Natural killer cell (primary cell): ENCODE measurements at regions not wholly inside any gene's neighbourhood (a gene's known extent, or its start where the extent isn't known, plus 50 kb on each side); places are given as distances from the start of the nearest gene placed in this dataset.
A peak's percentile ranks its signal among the peaks of the same experiment; 100 is the strongest.

Experiments used
- ATAC-seq, 3 donors: fragments of 150-1000 bp in 2 of 3; fragments of 200-7000 bp in 1 of 3; cut with Tn5 transposase; 1 replicate in 1 of 3; 2 replicates in 2 of 3; pipeline ENCODE4 v1.10.0; 2021; ENCODE audit warnings: mild to moderate bottlenecking in 2 of 3, moderate library complexity in 2 of 3
- DNase-seq, 2 donors: peaks; one replicate each; pipeline versions ENCODE4 v3.0.0 to v3.0.0-alpha.2; 2013 to 2021; ENCODE audit warnings: mixed read lengths in 1 of 2
- H3K27ac ChIP-seq: one replicate; pipeline ENCODE4 v1.5.1; 2013; ENCODE audit warnings: mild to moderate bottlenecking, low read length
- H3K27me3 ChIP-seq: one replicate; pipeline ENCODE4 v1.6.1; 2013; ENCODE audit warnings: low read length; ENCODE audit not compliant: control insufficient read depth, insufficient read depth
- H3K36me3 ChIP-seq: one replicate; pipeline ENCODE4 v1.6.1; 2013; ENCODE audit warnings: low read length; ENCODE audit not compliant: control insufficient read depth, insufficient read depth
- H3K4me1 ChIP-seq: one replicate; pipeline ENCODE4 v1.6.1; 2013; ENCODE audit warnings: low read length; ENCODE audit not compliant: control insufficient read depth, insufficient read depth
- H3K4me3 ChIP-seq: one replicate; pipeline ENCODE4 v1.5.1; 2013; ENCODE audit warnings: low read length
- H3K9me3 ChIP-seq: one replicate; pipeline ENCODE4 v1.6.1; 2013; ENCODE audit warnings: low read length; ENCODE audit not compliant: control insufficient read depth, insufficient read depth
- H3K27ac Mint-ChIP-seq, 2 donors: one replicate each; pipeline ENCODE4 v1.8.0; 2022; ENCODE audit warnings: mild to moderate bottlenecking in 2 of 2, mixed read lengths in 2 of 2, moderate library complexity in 1 of 2
- H3K27me3 Mint-ChIP-seq, 2 donors: one replicate each; pipeline ENCODE4 v1.8.0; 2022; ENCODE audit warnings: low read depth in 2 of 2, mixed read lengths in 2 of 2
- H3K36me3 Mint-ChIP-seq: one replicate; pipeline ENCODE4 v1.8.0; 2022; ENCODE audit warnings: mixed read lengths
- H3K4me1 Mint-ChIP-seq, 2 donors: one replicate each; pipeline ENCODE4 v1.8.0; 2022; ENCODE audit warnings: mixed read lengths in 2 of 2
- H3K4me3 Mint-ChIP-seq: one replicate; pipeline ENCODE4 v1.8.0; 2022; ENCODE audit warnings: mild to moderate bottlenecking, moderate library complexity, mixed read lengths
- H3K9me3 Mint-ChIP-seq, 2 donors: one replicate each; pipeline ENCODE4 v1.8.0; 2022; ENCODE audit warnings: mixed read lengths in 2 of 2
- CTCF ChIP-seq: fragments of 200-600 bp; IDR thresholded peaks from one replicate; pipeline ENCODE4 v1.8.0; 2022; ENCODE audit warnings: antibody characterized with exemption
- WGBS: methylation state at CpG from one replicate; pipeline ENCODE4 v1.1.7; 2013; ENCODE audit warnings: missing lambda C conversion rate; ENCODE audit not compliant: insufficient coverage; 5-methylcytosine and 5-hydroxymethylcytosine counted together
- intact Hi-C: fragments of 100-400 bp; cut with micrococcal nuclease; formaldehyde crosslinking; loops from one replicate; pipeline ENCODE4 v1.14.2; 2022

GRCh38 chr18:8980918-8981317, 121.6 kb upstream of the NDUFV2 start:
- H3K27ac ChIP-seq: no peak overlapping the region
- Mint-ChIP-seq H3K4me1 (no peaks in the 10 kb centered on the region), H3K36me3 (no peaks in the 10 kb centered on the region), H3K4me3 (no peak overlapping the region), H3K27ac (no peak overlapping the region), H3K27me3 (no peaks in the 10 kb centered on the region), H3K9me3 (no peaks in the 10 kb centered on the region)
- H3K27me3 ChIP-seq: no peaks in the 10 kb centered on the region
- WGBS: 98% methylated on average over 6 of the region's 6 CpGs
- no peaks in the 10 kb centered on the region for H3K4me1 ChIP-seq
- intact Hi-C loops: no loop called here
- no peak for DNase-seq
- no peak overlapping the region for H3K4me3 ChIP-seq
- no peak for TF ChIP-seq CTCF
- no peaks in the 10 kb centered on the region for H3K9me3 ChIP-seq
- H3K36me3 ChIP-seq: no peaks in the 10 kb centered on the region
- ATAC-seq: no peak

- Histone ChIP-seq H3K4me3 (no peak overlapping the region), H3K4me1 (no peaks in the 10 kb centered on the region), H3K27me3 (no peaks in the 10 kb centered on the region), H3K9me3 (no peaks in the 10 kb centered on the region), H3K27ac (no peak overlapping the region), H3K36me3 (no peaks in the 10 kb centered on the region)
- Mint-ChIP-seq H3K36me3 (no peaks in the 10 kb centered on the region), H3K27ac (no peak overlapping the region), H3K4me3 (no peak overlapping the region), H3K27me3 (peaks cover 5 to 10% of the 10 kb centered on the region in 2 donors), H3K9me3 (no peaks in the 10 kb centered on the region), H3K4me1 (no peaks in the 10 kb centered on the region)
- intact Hi-C loops: no loop called here
- peak in 1 of 2 donors; percentile 44 for DNase-seq
- no peak for TF ChIP-seq CTCF
- ATAC-seq: no peak
- WGBS: 69% methylated on average over 12 of the region's 13 CpGs
Observed at GRCh38 chr18:8982416-8983183, 119.9 kb upstream of the NDUFV2 start.

- H3K27me3 ChIP-seq: no peaks in the 10 kb centered on the region
- H3K27me3 Mint-ChIP-seq: peaks cover 5 to 16% of the 10 kb centered on the region in 2 donors
- H3K4me3 Mint-ChIP-seq: no peak overlapping the region
- ATAC-seq (no peak), DNase-seq (no peak)
- 80% methylated on average over 1 of the region's 1 CpG for WGBS
- no peak overlapping the region for H3K27ac ChIP-seq
- H3K4me3 ChIP-seq: no peak overlapping the region
- no peaks in the 10 kb centered on the region for H3K36me3 ChIP-seq
- H3K36me3 Mint-ChIP-seq: no peaks in the 10 kb centered on the region
- no peaks in the 10 kb centered on the region for H3K4me1 ChIP-seq
- no peak for TF ChIP-seq CTCF
- no peak overlapping the region for H3K27ac Mint-ChIP-seq
- H3K9me3 ChIP-seq: no peaks in the 10 kb centered on the region
- intact Hi-C loops: no loop called here
- no peaks in the 10 kb centered on the region for H3K9me3 Mint-ChIP-seq
- no peaks in the 10 kb centered on the region for H3K4me1 Mint-ChIP-seq
Observed at GRCh38 chr18:8983195-8983594, 119.3 kb upstream of the NDUFV2 start.
